ENCODE measurements at regions not wholly inside any gene's neighbourhood (a gene's known extent, or its start where the extent isn't known, plus 50 kb on each side); places are given as distances from the start of the nearest gene placed in this dataset.

- no peak for TF ChIP-seq CTCF (IDR thresholded peaks at IDR 0.05; ENCODE audit: low read depth, low read length)
- no peak overlapping the region for H3K4me3 ChIP-seq (replicated peaks in 1 of 2; ENCODE audit: low read depth in 2 of 2, low read length in 2 of 2)
- DNase-seq (ENCODE audit: low read depth in 2 of 2): no peak
Observed at GRCh38 chr2:118520246-118520645, 327.2 kb downstream of the EN1 start.

- no peak for TF ChIP-seq CTCF (IDR thresholded peaks at IDR 0.05; ENCODE audit: low read depth, low read length)
- H3K4me3 ChIP-seq (replicated peaks in 1 of 2; ENCODE audit: low read depth in 2 of 2, low read length in 2 of 2): no peak overlapping the region
- DNase-seq (ENCODE audit: low read depth in 2 of 2): no peak
Observed at GRCh38 chr2:118519511-118519910, 327.9 kb downstream of the EN1 start.

- no peak overlapping the region for H3K4me3 ChIP-seq (replicated peaks in 1 of 2; ENCODE audit: low read depth in 2 of 2, low read length in 2 of 2)
- DNase-seq (ENCODE audit: low read depth in 2 of 2): no peak
- no peak for TF ChIP-seq CTCF (IDR thresholded peaks at IDR 0.05; ENCODE audit: low read depth, low read length)
Observed at GRCh38 chr2:118510807-118511206, 336.6 kb downstream of the EN1 start.

GRCh38 chr2:118509319-118510004 lies 338.0 kb downstream of the EN1 start:
- H3K4me3 ChIP-seq (replicated peaks in 1 of 2; ENCODE audit: low read depth in 2 of 2, low read length in 2 of 2): no peak overlapping the region
- no peak for DNase-seq (ENCODE audit: low read depth in 2 of 2)
- TF ChIP-seq CTCF (IDR thresholded peaks at IDR 0.05; ENCODE audit: low read depth, low read length): no peak

GRCh38 chr2:118508282-118508681 lies 339.2 kb downstream of the EN1 start:
- DNase-seq (ENCODE audit: low read depth in 2 of 2): no peak
- no peak for TF ChIP-seq CTCF (IDR thresholded peaks at IDR 0.05; ENCODE audit: low read depth, low read length)
- no peak overlapping the region for H3K4me3 ChIP-seq (replicated peaks in 1 of 2; ENCODE audit: low read depth in 2 of 2, low read length in 2 of 2)

GRCh38 chr2:118505436-118505835 lies 342.0 kb downstream of the EN1 start:
- DNase-seq (ENCODE audit: low read depth in 2 of 2): no peak
- no peak for TF ChIP-seq CTCF (IDR thresholded peaks at IDR 0.05; ENCODE audit: low read depth, low read length)
- no peak overlapping the region for H3K4me3 ChIP-seq (replicated peaks in 1 of 2; ENCODE audit: low read depth in 2 of 2, low read length in 2 of 2)

- DNase-seq (ENCODE audit: low read depth in 2 of 2): no peak
- no peak for TF ChIP-seq CTCF (IDR thresholded peaks at IDR 0.05; ENCODE audit: low read depth, low read length)
- no peak overlapping the region for H3K4me3 ChIP-seq (replicated peaks in 1 of 2; ENCODE audit: low read depth in 2 of 2, low read length in 2 of 2)
Observed at GRCh38 chr2:118502106-118502505, 345.3 kb downstream of the EN1 start.

All from cardiac fibroblast (primary cell).